Breast epithelium (tissue), 3 donors: ENCODE measurements at regions not wholly inside any gene's neighbourhood (a gene's known extent, or its start where the extent isn't known, plus 50 kb on each side); places are given as distances from the start of the nearest gene placed in this dataset.

Experiments
- CTCF ChIP-seq, 3 donors: fragments of 450-650 bp; IDR thresholded peaks; one replicate each; pipeline ENCODE4 v1.5.1; 2016 to 2017; ENCODE audit warnings: antibody characterized with exemption in 3 of 3, mild to moderate bottlenecking in 3 of 3, moderate library complexity in 3 of 3
- POLR2AphosphoS5 ChIP-seq, 3 donors: sonication (generic); formaldehyde crosslinking; IDR thresholded peaks; one replicate each; pipeline ENCODE4 v1.6.1; 2017; ENCODE audit warnings: antibody characterized with exemption in 3 of 3

- no peak for TF ChIP-seq CTCF (IDR thresholded peaks at IDR 0.05)
- no peak for TF ChIP-seq POLR2AphosphoS5 (IDR thresholded peaks at IDR 0.05)
Observed at GRCh38 chr3:86481031-86481430, 509.9 kb downstream of the VGLL3 start.
